ENCODE measurements at regions not wholly inside any gene's neighbourhood (a gene's known extent, or its start where the extent isn't known, plus 50 kb on each side); places are given as distances from the start of the nearest gene placed in this dataset.

- POLR2A ChIA-PET: interaction anchor here (0.7 kb wide), 1 partner anchor 1522 kb away, joined by 3 read pairs; no protein-coding TSS in a partner anchor
- H3K9me3 ChIP-seq (replicated peaks; ENCODE audit: control insufficient read depth, insufficient read depth, low read depth, low read length): no peaks in the 10 kb centered on the region
- H3K4me1 ChIP-seq (replicated peaks in 1 of 2; ENCODE audit: control insufficient read depth in 2 of 2, insufficient read depth in 2 of 2, low read length in 2 of 2): no peaks in the 10 kb centered on the region
- H3K9ac ChIP-seq (ENCODE audit: insufficient read depth in 1 of 2, low read depth in 2 of 2, low read length in 2 of 2): no peak overlapping the region
- BruUV-seq (replicated peaks): no TSS peak
- TF ChIP-seq TAF7 (tag; IDR thresholded peaks at IDR 0.05): no peak
- no peak for TF ChIP-seq ZNF778 (CRISPR knock-in tag; IDR thresholded peaks at IDR 0.05)
- TF ChIP-seq DEAF1 (CRISPR knock-in tag; IDR thresholded peaks at IDR 0.05): no peak
- no peak for TF ChIP-seq ZKSCAN1 (IDR thresholded peaks at IDR 0.05; ENCODE audit: low read depth, low read length)
- DNase-seq (ENCODE audit: extremely low read depth in 1 of 4, low spot score in 3 of 4) (no peak), ATAC-seq (no peak), FAIRE-seq (no peak)
- no peaks in the 10 kb centered on the region for H3K79me2 ChIP-seq (ENCODE audit: control insufficient read depth, insufficient read depth, low read length)
- no peak overlapping the region for H3K4me2 ChIP-seq (ENCODE audit: insufficient read depth, low read length)
- peaks cover 0 to 7% of the 10 kb centered on the region in 2 experiments; a peak in 3 of 5 replicates for H3K27me3 ChIP-seq (ENCODE audit: control insufficient read depth in 2 of 2, insufficient read depth in 2 of 2, low read length in 2 of 2)
- in situ Hi-C loops (cut with MboI) (no loop called here), intact Hi-C loops (cut with micrococcal nuclease) (no loop called here)
- no peak overlapping the region for H3K27ac ChIP-seq (ENCODE audit: extremely low read depth, low read depth, low read length)
- H3K36me3 ChIP-seq (ENCODE audit: control insufficient read depth, insufficient read depth, low read length): no peaks in the 10 kb centered on the region
- no peak overlapping the region for H2AFZ ChIP-seq (ENCODE audit: low read depth, low read length)
- H3K9me1 ChIP-seq (ENCODE audit: control insufficient read depth, insufficient read depth, low read length): no peaks in the 10 kb centered on the region
- 0% methylated on average over 4 of the region's 4 CpGs for WGBS (ENCODE audit: insufficient coverage, low coverage, missing lambda C conversion rate)
- CTCF ChIA-PET (ENCODE audit: low intra/inter-chr PET ratio): no interaction called here
- no peaks in the 10 kb centered on the region for H4K20me1 ChIP-seq (replicated peaks; ENCODE audit: control insufficient read depth, insufficient read depth, low read length)
- no peak overlapping the region for H3K4me3 ChIP-seq
Observed at GRCh38 chr15:70509731-70510143, 253.6 kb downstream of the UACA start.

DNA sequence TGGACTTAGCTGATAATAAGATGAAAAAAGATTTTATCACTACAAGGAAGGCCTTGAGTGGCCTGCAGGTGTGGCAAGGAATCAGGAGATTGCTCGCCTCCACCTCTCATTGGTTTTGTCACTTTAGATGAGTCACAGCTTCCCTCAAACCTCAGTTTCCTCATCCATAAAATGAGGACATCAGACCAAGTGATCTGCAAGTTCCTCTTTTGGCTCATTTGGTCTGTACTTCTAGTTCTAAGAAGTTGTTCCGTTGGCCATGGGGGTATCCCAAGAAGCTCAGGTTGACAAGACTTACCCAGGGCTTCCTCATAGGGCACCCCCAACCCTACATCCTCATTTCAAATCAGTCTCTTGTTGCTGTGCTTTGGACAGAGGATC is 254.1 kb downstream of the UACA start:
- Histone ChIP-seq H3K27ac (ENCODE audit: extremely low read depth, low read depth, low read length) (no peak overlapping the region), H3K4me3 (no peak overlapping the region), H3K9me1 (ENCODE audit: control insufficient read depth, insufficient read depth, low read length) (no peaks in the 10 kb centered on the region), H3K79me2 (ENCODE audit: control insufficient read depth, insufficient read depth, low read length) (no peaks in the 10 kb centered on the region), H3K27me3 (ENCODE audit: control insufficient read depth in 2 of 2, insufficient read depth in 2 of 2, low read length in 2 of 2) (peaks cover 0 to 12% of the 10 kb centered on the region in 2 experiments; a peak in 3 of 5 replicates), H2AFZ (ENCODE audit: low read depth, low read length) (no peak overlapping the region), H3K4me2 (ENCODE audit: insufficient read depth, low read length) (no peak overlapping the region), H3K36me3 (ENCODE audit: control insufficient read depth, insufficient read depth, low read length) (no peaks in the 10 kb centered on the region), H3K9me3 (replicated peaks; ENCODE audit: control insufficient read depth, insufficient read depth, low read depth, low read length) (no peaks in the 10 kb centered on the region), H3K9ac (ENCODE audit: insufficient read depth in 1 of 2, low read depth in 2 of 2, low read length in 2 of 2) (no peak overlapping the region), H4K20me1 (replicated peaks; ENCODE audit: control insufficient read depth, insufficient read depth, low read length) (no peaks in the 10 kb centered on the region), H3K4me1 (replicated peaks in 1 of 2; ENCODE audit: control insufficient read depth in 2 of 2, insufficient read depth in 2 of 2, low read length in 2 of 2) (no peaks in the 10 kb centered on the region)
- ATAC-seq (no peak), FAIRE-seq (no peak), DNase-seq (ENCODE audit: extremely low read depth in 1 of 4, low spot score in 3 of 4) (no peak)
- BruUV-seq (replicated peaks): no TSS peak
- no peak for TF ChIP-seq ZNF586 (CRISPR knock-in tag; conservative IDR thresholded peaks at IDR 0.05)
- TF ChIP-seq, protein P1, sequence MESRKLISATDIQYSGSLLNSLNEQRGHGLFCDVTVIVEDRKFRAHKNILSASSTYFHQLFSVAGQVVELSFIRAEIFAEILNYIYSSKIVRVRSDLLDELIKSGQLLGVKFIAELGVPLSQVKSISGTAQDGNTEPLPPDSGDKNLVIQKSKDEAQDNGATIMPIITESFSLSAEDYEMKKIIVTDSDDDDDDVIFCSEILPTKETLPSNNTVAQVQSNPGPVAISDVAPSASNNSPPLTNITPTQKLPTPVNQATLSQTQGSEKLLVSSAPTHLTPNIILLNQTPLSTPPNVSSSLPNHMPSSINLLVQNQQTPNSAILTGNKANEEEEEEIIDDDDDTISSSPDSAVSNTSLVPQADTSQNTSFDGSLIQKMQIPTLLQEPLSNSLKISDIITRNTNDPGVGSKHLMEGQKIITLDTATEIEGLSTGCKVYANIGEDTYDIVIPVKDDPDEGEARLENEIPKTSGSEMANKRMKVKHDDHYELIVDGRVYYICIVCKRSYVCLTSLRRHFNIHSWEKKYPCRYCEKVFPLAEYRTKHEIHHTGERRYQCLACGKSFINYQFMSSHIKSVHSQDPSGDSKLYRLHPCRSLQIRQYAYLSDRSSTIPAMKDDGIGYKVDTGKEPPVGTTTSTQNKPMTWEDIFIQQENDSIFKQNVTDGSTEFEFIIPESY (CRISPR knock-in tag; IDR thresholded peaks at IDR 0.05): no peak
- ChIA-PET POLR2A (no interaction called here), CTCF (ENCODE audit: low intra/inter-chr PET ratio) (no interaction called here)
- WGBS (ENCODE audit: insufficient coverage, low coverage, missing lambda C conversion rate): 0% methylated on average over 2 of the region's 2 CpGs
- in situ Hi-C loops (cut with MboI): no loop called here
- intact Hi-C loops (cut with micrococcal nuclease): no loop called here
